GM21576 (cell line): ENCODE measurements at regions not wholly inside any gene's neighbourhood (a gene's known extent, or its start where the extent isn't known, plus 50 kb on each side); places are given as distances from the start of the nearest gene placed in this dataset.

Experiments used
- ATAC-seq: cut with Tn5 transposase; IDR thresholded peaks from one replicate; pipeline ENCODE4 v1.9.1; 2021; ENCODE audit warnings: mild to moderate bottlenecking, moderate library complexity; ENCODE audit not compliant: unreplicated experiment

DNA sequence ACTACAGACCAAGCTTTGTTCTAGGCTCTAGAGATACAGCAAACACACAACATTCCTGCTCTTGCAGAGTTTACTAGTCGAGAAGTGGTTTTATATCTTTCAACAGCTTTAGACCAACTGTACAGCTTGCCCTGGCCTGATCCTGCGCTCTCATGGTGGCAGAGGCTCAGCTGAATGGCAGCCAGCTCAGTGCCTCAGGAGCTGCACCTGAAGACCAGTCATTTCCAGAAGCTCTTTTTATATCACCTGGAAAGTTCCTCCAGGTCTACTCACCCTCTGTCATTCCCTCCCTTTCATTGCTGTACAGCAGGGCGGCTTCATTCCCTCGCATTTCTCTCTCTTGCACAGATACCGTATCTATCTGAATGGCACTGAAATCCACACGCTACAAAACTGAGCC, 319.8 kb downstream of the GATA3 start:
- no peak for ATAC-seq

DNA sequence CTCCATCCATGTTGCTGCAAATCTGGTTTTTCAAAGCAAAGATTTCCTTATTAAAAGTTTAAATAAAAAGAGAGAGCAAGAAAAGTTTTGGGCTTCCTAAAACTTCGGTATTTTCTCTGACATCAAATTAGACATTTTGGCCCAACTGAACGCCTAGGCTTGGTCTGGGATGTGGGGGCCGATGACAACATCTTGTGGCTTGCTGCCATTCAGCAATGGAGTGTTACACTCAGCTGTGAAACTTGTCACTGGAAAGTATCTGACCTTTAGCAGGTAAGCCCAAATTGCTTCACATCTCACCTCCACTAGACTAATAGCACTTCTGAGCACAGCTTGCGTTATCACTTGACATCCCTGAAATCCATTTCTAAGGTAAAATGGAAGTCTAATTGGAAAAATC, 320.6 kb downstream of the GATA3 start:
- ATAC-seq, result no peak

DNA sequence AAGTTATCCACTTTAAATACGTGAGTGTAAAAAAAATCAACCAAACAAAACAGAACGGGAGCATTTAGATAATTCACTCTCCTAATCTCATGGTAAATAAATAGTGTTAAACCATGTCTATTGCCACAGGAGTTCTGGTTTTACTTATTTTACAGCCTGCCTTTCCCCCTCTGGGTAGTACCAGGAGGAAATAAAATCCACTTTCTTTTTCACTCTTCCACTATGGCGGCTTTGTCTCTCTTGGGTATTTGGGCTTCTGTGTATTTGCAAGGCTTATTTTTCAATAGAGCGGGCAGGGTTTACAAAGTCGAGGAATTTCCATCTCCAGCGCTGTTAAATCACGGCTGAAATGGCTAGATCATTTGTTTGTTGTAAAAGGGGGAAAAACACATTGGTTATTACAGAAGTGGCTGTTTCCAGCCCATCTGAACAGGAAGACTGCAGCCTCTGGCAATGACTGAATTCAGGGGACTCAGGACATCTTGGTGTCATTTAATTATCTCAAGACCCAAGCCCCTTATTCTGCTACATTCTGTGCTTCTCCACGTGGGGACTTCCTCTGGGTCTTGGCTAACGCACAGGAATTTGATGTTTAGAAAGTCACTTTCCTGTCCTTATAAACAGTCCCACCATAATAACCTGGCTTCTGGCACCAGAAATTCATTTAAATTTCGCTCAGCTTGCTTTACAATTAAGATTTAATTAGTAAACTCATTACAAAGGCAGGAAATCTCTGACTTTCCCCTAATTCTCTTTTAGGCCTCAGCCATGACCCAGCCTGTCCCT, 323.9 kb downstream of the GATA3 start:
- no peak for ATAC-seq

DNA sequence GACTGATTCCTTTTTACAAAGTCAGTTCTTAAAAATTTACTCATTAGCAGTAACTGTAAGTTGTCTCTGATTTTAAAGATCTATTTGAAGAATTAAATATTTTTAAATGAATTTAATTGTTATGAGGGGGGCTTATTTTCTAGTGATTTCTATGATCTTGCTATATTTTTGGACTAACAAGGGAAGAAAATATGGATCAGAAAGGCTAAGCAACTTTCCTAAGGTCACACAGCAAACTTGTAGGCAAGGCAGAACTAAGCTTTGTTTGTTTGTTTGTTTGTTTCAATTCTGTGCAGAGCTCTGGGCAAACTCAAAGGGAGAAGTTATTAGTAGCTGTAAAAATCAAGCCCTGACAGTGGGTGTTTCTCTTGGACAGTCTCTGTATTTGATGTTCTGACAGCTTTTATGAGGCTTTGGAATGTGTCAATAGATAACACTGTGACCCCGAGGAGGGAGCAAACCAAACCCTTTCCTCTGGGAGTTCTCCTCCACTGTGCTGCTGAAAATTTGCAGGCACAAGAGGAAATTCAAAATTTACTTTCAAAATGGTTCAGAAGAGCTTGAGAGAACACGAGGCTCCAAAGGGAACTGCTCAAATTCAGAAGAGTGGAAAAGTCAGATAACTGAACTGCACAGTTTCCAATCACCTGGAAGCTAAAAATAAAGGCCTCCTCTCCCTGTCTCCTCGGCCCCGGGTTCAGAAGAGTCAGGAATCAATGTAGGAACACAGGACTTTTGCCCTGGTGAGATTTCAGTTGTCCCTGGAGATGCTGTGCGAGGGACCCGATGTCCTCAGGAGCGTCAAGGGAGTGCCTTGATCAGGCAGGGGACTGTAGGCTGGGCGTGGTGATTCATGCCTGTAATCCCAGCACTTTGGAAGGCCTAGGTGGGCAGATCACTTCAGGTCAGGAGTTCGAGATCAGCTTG, 325.7 kb downstream of the GATA3 start:
- ATAC-seq, result no peak

DNA sequence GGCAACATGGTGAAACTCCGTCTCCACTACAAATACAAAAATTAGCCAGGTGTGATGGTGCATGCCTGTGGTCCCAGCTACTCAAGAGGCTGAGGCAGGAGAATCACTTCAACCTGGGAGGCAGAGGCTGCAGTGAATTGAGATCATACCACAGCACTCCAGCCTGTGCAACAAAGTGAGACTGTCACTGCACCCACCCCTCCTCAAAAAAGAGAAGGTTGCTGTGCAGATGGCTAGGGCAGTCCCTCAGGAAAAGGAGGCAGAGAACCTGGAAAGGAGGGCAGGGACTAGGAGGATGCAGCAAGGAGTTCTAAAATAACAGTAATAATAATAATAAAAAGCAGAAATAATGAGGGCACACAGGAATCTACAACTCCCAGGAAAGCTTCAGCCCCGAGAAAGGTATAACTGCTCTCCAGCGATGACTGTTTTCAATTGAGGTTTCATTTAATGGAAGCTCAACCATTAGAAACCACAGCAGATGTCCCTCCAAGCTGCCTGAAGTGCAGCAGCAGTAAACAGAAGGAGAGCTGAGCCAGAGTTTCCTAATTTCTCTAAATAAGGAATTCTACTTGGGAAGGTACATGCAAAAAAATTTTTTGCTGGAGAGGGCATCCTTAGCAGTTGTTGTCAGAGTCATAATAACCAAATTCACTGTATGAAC, 326.5 kb downstream of the GATA3 start:
- ATAC-seq, result no peak

DNA sequence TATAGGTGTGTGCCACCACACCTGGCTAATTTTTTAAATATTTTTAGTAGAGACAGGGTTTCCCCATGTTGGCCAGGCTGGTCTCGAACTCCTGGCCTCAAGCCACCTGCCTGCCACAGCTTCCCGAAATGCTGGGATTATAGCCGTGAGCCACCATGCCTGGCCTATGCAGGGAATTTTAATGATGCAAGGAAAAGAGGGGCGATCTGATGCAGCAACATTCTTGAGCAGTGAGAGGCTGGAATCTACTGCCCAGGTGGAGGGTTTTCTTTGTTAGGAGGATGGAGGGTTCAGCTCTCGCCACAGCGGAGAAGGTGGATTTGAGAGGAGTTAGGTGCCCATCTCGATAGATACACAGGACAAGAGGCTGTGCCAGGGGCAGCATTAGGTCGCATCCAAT, 332.3 kb downstream of the GATA3 start:
- ATAC-seq, result no peak

DNA sequence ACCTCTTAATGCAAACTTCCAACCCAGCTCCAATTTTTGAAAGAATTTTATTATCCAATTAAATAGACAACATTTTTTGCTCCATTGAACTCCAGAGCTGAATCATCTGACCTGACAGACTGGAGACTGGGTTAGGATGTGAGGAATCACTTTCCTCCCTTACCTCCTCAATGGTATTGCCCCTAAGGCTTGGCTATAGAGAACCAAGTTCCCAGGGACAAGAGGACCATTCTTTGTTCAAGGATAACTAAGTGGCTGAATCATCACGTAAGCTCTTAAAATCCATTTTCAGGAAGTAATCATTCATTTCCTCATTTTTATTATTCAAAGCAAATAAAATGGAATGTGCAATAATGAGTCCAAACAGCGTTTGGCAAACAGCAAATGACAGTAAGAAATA, 335.1 kb downstream of the GATA3 start:
- no peak for ATAC-seq

DNA sequence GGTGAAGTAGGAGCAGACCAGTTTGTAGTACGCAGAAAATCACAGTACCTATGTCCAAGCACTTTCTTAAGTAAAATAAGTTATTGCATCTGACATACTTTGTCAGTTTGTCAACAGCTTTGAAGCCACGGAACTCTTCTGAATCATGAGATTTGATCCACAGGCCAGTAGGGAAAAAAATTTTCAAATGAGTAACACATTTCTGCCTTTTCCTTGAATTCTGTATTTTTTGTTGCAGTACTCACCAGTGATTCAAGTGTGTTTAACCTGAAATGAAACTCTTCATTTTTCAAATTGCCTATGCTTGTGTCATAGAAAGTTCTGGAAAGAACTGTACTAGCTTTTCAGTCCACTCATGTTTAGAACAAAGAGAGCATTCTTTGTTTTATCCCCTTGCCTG, 337.7 kb downstream of the GATA3 start:
- no peak for ATAC-seq

DNA sequence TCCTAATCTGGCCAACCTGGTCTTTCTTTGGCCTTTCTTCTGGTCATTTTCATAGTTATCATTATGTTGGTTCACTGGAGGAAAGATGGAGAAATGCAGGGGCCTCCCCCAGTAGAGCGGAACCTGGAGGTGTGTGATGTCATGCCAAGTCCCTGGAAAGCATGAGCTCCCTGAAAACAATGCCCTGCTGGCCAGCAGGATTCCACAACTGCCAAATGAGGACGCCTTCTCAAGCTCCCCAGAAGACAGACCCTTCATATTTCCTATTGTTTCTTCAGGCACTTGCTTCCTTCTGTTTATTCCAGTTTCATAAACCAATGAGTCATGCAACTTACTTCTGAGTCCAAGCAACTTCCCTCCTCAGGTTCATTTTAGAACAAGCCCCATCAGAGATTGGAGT, 339.0 kb downstream of the GATA3 start:
- no peak for ATAC-seq

DNA sequence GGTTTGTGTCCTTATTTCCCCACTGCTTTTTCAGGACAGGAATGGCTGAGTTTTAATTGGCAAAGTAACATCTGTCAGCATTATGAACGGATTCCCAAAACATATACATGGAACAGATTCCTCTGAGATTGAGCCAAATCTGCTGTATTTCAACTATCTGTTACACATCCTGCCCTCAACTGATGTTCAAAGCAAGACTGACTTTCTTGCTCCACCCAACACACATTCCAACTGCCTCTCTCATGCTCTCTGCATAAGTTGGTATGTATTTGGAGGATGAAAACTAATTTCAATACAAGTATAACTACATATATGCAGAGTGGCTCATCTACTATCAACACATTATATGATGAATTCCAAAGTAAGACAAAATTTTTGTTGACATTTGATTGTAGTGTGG, 342.2 kb downstream of the GATA3 start:
- no peak for ATAC-seq

DNA sequence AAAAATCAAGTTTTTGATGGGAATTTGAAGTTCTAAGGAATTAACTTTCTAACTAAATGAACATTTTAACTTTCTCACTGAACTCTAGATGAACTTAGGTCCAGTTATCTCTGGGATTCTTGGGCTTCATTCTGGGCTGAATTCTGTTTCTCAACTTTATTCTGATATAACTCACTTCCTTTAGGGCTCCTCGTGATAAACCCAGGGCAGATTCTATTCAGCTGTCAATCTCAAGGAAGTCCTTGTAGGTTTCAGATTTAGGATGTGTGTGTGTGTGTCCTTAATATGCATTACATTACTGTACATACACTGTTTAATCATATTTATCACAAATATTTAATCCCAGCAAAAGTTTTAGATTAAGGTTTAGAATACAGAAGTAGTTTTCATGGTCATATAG, 344.3 kb downstream of the GATA3 start:
- ATAC-seq, result no peak

DNA sequence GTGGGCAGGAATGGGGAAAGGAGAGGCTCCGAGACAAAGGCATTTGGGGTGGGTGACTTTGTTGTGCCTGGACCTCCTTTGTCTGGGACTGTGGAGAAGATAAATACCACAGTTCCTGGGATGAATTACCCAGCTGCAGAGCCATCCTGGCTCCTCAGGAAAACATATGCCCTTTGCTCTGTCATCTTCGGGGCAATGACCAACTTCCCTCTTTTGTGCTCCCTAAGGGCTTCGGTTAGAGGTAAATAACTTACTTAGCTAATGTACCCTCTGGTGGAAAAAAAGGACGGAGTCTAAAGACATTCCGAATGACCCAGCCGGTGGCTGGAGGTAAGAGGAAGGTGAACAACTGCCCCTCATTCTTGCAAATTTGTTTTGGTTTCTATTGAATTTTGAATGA, 345.7 kb downstream of the GATA3 start:
- no peak for ATAC-seq

DNA sequence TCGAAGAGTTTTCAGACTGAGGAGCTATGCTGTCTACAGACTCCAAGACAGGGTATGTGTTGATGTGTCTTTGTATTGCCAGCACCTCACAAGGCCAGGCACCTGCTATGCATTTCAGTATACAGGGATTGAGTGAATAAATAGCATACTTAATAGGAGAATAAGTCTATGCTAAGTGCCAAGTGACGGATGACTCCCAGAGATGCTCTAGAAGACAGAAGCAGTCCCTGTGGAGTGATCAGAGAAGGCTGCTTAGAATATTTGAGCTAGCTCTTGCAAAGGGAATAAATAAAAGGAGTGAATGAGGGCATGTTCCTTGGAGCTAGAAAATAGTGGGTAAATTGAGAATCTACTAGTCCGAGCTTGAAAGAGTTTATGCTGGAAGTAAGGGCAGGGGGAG, 346.4 kb downstream of the GATA3 start:
- ATAC-seq, result no peak

DNA sequence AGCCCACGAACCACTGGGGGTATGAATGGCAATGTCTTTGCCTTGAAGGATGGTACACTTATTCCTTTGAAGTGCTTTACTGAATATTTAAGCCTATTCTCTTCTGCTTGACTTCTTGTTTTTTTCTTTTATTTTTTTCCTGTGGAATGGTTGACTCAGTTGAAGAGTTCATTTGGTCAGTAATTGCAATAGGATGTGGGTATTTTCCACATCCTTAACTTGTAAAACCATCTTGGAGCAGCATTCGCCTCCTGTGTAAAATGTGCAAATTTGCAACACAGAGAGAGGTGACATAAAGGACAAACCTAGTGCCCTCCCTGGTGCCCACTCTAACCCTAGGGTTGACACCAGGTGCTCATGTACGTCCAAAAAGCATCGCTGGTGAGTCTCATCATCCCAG, 347.0 kb downstream of the GATA3 start:
- no peak for ATAC-seq

DNA sequence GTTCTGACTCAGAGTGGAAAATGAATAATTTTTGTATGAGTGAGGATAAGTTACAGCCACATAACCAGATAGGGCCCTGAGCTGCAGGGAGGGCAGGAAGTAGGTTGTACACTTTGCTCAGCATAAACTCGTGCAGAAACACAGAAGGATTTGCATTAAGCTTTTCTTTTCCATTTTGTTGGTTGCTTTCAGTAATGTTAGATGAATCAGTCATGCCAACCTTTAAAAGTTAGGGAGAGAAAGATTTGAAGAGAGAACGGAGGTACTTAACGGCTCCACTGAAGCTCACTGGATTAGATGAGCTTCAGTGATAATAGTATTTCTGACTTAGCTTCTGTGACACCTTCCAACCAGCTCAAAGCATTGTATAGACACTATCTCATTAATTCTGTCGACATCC, 348.1 kb downstream of the GATA3 start:
- no peak for ATAC-seq

DNA sequence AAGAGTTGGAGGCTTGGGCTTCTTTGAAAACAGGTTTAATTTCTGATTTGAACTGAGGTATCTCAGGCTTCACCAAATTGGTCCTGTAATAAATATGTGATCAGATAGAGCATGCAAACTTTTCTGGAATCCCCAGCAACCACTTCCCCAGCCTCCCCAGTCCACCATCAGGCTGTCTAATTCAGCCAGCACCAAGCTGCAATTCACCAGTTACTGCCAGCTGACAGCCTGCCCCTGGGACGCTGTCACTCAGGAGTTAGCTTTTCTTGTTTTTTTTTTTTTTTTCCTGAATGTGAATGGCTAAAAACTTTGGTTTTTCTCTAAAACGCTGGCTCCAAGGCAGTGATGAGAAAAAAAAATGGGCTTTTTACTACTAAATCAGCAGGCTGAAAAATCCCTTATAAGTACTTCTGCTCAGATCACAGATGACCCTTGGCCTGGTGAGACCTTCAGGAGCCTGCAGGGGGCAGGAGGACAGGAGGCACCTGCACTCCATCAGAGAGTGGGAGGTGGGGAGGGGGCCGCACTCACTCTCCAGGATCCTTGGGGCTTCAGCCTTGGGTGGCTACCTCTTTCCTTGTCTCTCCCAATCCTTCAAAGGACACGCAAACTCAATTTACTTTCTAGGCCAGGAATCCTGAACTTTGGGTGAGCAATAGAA, 349.4 kb downstream of the GATA3 start:
- ATAC-seq, result no peak

DNA sequence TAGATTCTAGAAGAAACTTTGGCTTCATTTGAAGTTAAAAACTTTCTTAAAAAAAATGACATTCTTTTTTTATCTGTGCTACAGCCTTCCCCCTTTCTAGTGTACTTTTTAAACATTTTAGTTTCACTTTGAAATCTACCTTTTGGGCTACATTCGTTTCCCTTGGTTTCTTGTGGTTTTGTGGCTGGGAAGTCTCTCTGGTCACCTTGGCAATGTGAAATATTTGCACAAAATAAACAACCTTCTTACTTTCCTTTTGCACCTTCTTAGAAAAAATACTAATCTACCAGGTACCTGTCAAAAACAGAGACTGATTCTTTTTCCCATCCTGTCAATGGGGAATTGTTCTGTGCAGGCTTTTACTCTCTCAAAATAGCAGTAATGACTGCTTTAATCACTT, 350.2 kb downstream of the GATA3 start:
- peak; percentile 71 for ATAC-seq

DNA sequence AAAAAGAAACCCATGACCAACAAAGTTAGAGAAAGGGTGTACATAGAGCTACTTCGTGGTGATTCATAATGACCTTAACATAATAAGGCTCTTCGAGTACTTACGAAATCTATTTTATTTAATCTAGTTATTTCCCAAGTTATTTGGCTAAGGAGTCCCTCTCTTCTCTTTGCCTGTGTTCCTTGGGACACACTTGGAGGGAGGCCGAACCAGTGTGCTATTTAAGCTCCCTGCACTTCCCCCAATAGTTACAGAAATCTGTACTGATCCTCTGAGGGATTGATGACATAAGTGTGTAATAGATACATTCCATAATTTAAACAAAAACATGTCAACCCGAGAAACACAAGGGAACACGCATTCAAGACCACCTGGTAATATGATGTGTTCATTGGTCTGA, 351.1 kb downstream of the GATA3 start:
- ATAC-seq, result no peak

DNA sequence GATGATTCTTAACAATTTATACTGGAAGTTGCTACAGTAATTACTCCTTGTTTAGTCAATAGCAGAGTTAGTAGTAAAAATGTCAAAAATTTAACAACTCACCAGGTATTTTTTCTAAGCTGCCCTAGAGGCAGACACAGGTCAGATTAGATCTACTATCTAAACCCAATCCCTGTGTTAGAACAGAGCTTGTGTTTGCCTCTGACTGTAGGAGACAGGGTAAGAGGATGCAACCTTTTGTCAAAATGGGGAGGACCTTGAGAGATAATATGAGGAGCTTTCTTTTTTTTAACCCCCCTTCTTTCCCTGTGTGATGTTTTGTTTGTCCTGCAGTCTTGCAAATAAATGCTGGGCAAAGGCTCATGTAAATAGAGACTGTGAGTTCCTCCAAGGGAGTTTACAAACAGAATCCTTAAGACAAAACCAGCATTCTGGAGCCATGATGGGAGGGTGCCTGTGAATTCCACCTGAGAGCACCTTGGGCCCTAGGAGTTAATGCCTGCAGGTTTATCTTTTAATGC, 353.1 kb downstream of the GATA3 start:
- ATAC-seq, result no peak

DNA sequence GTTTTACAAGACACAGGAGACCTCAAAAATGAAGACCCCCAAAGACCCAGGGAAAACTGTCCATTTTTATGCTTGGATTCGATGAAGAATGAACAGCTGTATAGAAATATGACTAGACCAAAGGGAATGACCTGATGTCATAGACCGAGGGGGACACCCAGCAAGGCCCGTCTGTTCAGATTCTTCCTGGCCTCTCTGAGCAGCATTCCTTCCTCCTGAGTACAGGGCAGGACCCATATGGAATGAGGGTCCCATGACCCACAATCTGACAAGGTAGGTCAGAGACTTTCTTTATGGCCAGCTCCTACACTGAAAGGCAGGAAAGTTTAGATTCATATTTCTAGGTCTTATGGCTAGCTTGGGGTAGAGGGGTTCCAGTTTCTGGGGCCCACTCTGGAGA, 356.0 kb downstream of the GATA3 start:
- no peak for ATAC-seq

DNA sequence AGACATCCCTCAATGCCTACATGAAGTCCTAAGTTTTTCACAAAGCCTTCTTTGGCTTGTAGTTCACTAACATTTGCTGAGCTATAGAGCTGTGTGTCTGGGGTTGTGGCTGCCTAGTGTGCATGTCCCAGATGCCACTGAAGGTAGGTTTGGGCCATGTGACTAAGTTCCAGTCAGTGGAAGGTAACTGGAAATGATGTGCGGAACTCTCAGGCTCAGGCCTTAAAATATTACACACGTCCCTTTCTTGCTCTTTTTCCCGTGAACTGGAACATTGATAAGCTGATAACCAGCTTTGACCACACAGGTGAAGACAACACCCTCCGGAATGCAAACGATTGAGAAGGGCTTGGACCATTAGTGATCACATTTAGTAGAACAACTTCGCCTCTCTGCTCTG, 358.1 kb downstream of the GATA3 start:
- ATAC-seq, result no peak
